Type B pancreatic cell (in vitro differentiated cells): ENCODE measurements at regions not wholly inside any gene's neighbourhood (a gene's known extent, or its start where the extent isn't known, plus 50 kb on each side); places are given as distances from the start of the nearest gene placed in this dataset.

Experiments used
- DNase-seq: peaks from one replicate; pipeline ENCODE4 v3.0.0; 2021; ENCODE audit warnings: mixed read lengths; ENCODE audit not compliant: unreplicated experiment; ENCODE audit errors: extremely low spot score
- H3K27ac Mint-ChIP-seq: 2 replicates; pipeline ENCODE4 v1.8.0; 2021; ENCODE audit warnings: mild to moderate bottlenecking, mixed read lengths
- H3K27me3 Mint-ChIP-seq: 2 replicates; pipeline ENCODE4 v1.8.0; 2021; ENCODE audit warnings: mixed read lengths
- H3K36me3 Mint-ChIP-seq: 2 replicates; pipeline ENCODE4 v1.8.0; 2021; ENCODE audit warnings: mixed read lengths
- H3K4me1 Mint-ChIP-seq: one replicate; pipeline ENCODE4 v1.8.0; 2021; ENCODE audit warnings: mixed read lengths; ENCODE audit not compliant: unreplicated experiment
- H3K4me3 Mint-ChIP-seq: 2 replicates; pipeline ENCODE4 v1.8.0; 2021; ENCODE audit warnings: mild to moderate bottlenecking, mixed read lengths
- H3K9me3 Mint-ChIP-seq: 2 replicates; pipeline ENCODE4 v1.8.0; 2021; ENCODE audit warnings: mixed read lengths
- CTCF ChIP-seq: fragments of 200-600 bp; sonication (generic); conservative IDR thresholded peaks from 2 replicates; pipeline ENCODE4 v1.5.0; 2021; ENCODE audit warnings: antibody characterized with exemption, mild to moderate bottlenecking

GRCh38 chr1:190762325-190762724 lies 284.7 kb upstream of the BRINP3 start:
- Mint-ChIP-seq H3K4me3 (no peak overlapping the region), H3K27ac (no peak overlapping the region), H3K27me3 (no peaks in the 10 kb centered on the region), H3K4me1 (no peaks in the 10 kb centered on the region), H3K36me3 (no peaks in the 10 kb centered on the region), H3K9me3 (no peaks in the 10 kb centered on the region)
- no peak for DNase-seq
- no peak for TF ChIP-seq CTCF

- Mint-ChIP-seq H3K27ac (no peak overlapping the region), H3K4me3 (no peak overlapping the region), H3K27me3 (no peaks in the 10 kb centered on the region), H3K4me1 (no peaks in the 10 kb centered on the region), H3K36me3 (no peaks in the 10 kb centered on the region), H3K9me3 (no peaks in the 10 kb centered on the region)
- TF ChIP-seq CTCF, result no peak
- DNase-seq, result no peak
These were observed 315.2 kb upstream of the BRINP3 start for GRCh38 chr1:190792873-190793272.

- no peaks in the 10 kb centered on the region for H3K36me3 Mint-ChIP-seq
- H3K4me1 Mint-ChIP-seq, result no peaks in the 10 kb centered on the region
- H3K27me3 Mint-ChIP-seq, result no peaks in the 10 kb centered on the region
- no peak for TF ChIP-seq CTCF
- no peaks in the 10 kb centered on the region for H3K9me3 Mint-ChIP-seq
- H3K27ac Mint-ChIP-seq, result no peak overlapping the region
- H3K4me3 Mint-ChIP-seq, result no peak overlapping the region
- DNase-seq, result no peak
These were observed 330.0 kb upstream of the BRINP3 start for GRCh38 chr1:190807629-190808028.

GRCh38 chr1:190808035-190808434 lies 330.4 kb upstream of the BRINP3 start:
- H3K36me3 Mint-ChIP-seq, result no peaks in the 10 kb centered on the region
- no peak overlapping the region for H3K4me3 Mint-ChIP-seq
- H3K9me3 Mint-ChIP-seq, result no peaks in the 10 kb centered on the region
- DNase-seq, result no peak
- no peaks in the 10 kb centered on the region for H3K4me1 Mint-ChIP-seq
- no peak for TF ChIP-seq CTCF
- no peak overlapping the region for H3K27ac Mint-ChIP-seq
- no peaks in the 10 kb centered on the region for H3K27me3 Mint-ChIP-seq

- Mint-ChIP-seq H3K4me3 (no peak overlapping the region), H3K27me3 (no peaks in the 10 kb centered on the region), H3K9me3 (no peaks in the 10 kb centered on the region), H3K27ac (no peak overlapping the region), H3K36me3 (no peaks in the 10 kb centered on the region), H3K4me1 (no peaks in the 10 kb centered on the region)
- TF ChIP-seq CTCF, result no peak
- DNase-seq, result no peak
These were observed 331.6 kb upstream of the BRINP3 start for GRCh38 chr1:190809312-190809711.

GRCh38 chr1:190812996-190813395 lies 335.3 kb upstream of the BRINP3 start:
- Mint-ChIP-seq H3K4me3 (no peak overlapping the region), H3K4me1 (no peaks in the 10 kb centered on the region), H3K27ac (no peak overlapping the region), H3K9me3 (no peaks in the 10 kb centered on the region), H3K27me3 (no peaks in the 10 kb centered on the region), H3K36me3 (no peaks in the 10 kb centered on the region)
- no peak for DNase-seq
- no peak for TF ChIP-seq CTCF
